Spleen (tissue), 11 donors: ENCODE measurements at regions not wholly inside any gene's neighbourhood (a gene's known extent, or its start where the extent isn't known, plus 50 kb on each side); places are given as distances from the start of the nearest gene placed in this dataset.

Experiments used
- DNase-seq: peaks from one replicate; pipeline ENCODE4 v3.0.0-alpha.2; 2020
- H3K27ac ChIP-seq, 8 donors: fragments of 200-600 bp; sonication (generic) in 7 of 8; 1 replicate in 4 of 8; 2 replicates in 4 of 8; pipeline versions ENCODE4 v1.5.0 to v1.8.0; 2016 to 2021; ENCODE audit warnings: inconsistent platforms in 4 of 8, mild to moderate bottlenecking in 4 of 8, moderate library complexity in 1 of 8
- H3K27me3 ChIP-seq, 7 donors: fragments of 200-600 bp; sonication (generic) in 6 of 7; replicated peaks in 1 of 7; 1 replicate in 4 of 7; 2 replicates in 3 of 7; pipeline versions ENCODE4 v1.5.0 to v1.8.0; 2016 to 2021; ENCODE audit warnings: inconsistent platforms in 3 of 7, mild to moderate bottlenecking in 1 of 7
- H3K36me3 ChIP-seq, 6 donors: fragments of 200-600 bp; sonication (generic) in 5 of 6; 1 replicate in 4 of 6; 2 replicates in 2 of 6; pipeline versions ENCODE4 v1.5.0 to v1.8.0; 2016 to 2021; ENCODE audit warnings: inconsistent platforms in 2 of 6
- H3K4me1 ChIP-seq, 6 donors: fragments of 200-600 bp; sonication (generic) in 5 of 6; 1 replicate in 3 of 6; 2 replicates in 3 of 6; pipeline versions ENCODE4 v1.5.0 to v1.8.0; 2016 to 2021; ENCODE audit warnings: inconsistent platforms in 3 of 6
- H3K4me3 ChIP-seq, 8 donors: fragments of 200-600 bp; sonication (generic) in 7 of 8; 1 replicate in 4 of 8; 2 replicates in 4 of 8; pipeline versions ENCODE4 v1.5.0 to v1.8.0; 2016 to 2021; ENCODE audit warnings: inconsistent platforms in 4 of 8, mild to moderate bottlenecking in 4 of 8, moderate library complexity in 2 of 8
- H3K9me3 ChIP-seq, 8 donors: fragments of 200-600 bp; sonication (generic) in 7 of 8; 1 replicate in 4 of 8; 2 replicates in 4 of 8; pipeline versions ENCODE4 v1.5.0 to v1.8.0; 2016 to 2021; ENCODE audit warnings: inconsistent platforms in 4 of 8
- CTCF ChIP-seq, 11 experiments: fragments of 200-600 bp in 7 of 11; fragments of 450-650 bp in 4 of 11; sonication (generic) in 4 of 11; IDR thresholded peaks in 8 of 11; conservative IDR thresholded peaks in 3 of 11; 1 replicate in 7 of 11; 2 replicates in 4 of 11; pipeline versions ENCODE4 v1.4.0 to v1.8.0; 2016 to 2021; ENCODE audit warnings: antibody characterized with exemption in 11 of 11, inconsistent platforms in 4 of 11, mild to moderate bottlenecking in 1 of 11
- POLR2A ChIP-seq, 3 donors: fragments of 450-650 bp; IDR thresholded peaks; one replicate each; pipeline ENCODE4 v1.5.1; 2017; ENCODE audit warnings: antibody characterized with exemption in 3 of 3, mild to moderate bottlenecking in 1 of 3
- POLR2AphosphoS5 ChIP-seq, 3 donors: sonication (generic); formaldehyde crosslinking; IDR thresholded peaks; one replicate each; pipeline ENCODE4 v1.5.1; 2017; ENCODE audit warnings: antibody characterized with exemption in 3 of 3
- WGBS, 5 donors: extraction: QIAGEN DNeasy Blood & Tissue Kit in 3 of 5; methylation state at CpG; one replicate each; pipeline versions ENCODE4 v1.1.5 to v1.1.7; 2013 to 2018; 5-methylcytosine and 5-hydroxymethylcytosine counted together
- intact Hi-C: fragments of 100-400 bp; cut with DNase I; formaldehyde crosslinking; loops from one replicate; pipeline ENCODE4 v1.15.0; 2023; ENCODE audit warnings: low total_unique reads
- donor health status: healthy with polysubstance abuse.
- donor health status: DM: no; HTN: no; CAD: no; lungs with moderate emphysema.
- donor health status: DM: no; HTN: no; CAD: no.
- donor health status: Bipolar disorder and iron deficiency.
- donor health status: healthy.
- donor health status: DM: no; HTN: no; CAD: no.
- donor health status: DM: yes; HTN: yes; CAD: no.

DNA sequence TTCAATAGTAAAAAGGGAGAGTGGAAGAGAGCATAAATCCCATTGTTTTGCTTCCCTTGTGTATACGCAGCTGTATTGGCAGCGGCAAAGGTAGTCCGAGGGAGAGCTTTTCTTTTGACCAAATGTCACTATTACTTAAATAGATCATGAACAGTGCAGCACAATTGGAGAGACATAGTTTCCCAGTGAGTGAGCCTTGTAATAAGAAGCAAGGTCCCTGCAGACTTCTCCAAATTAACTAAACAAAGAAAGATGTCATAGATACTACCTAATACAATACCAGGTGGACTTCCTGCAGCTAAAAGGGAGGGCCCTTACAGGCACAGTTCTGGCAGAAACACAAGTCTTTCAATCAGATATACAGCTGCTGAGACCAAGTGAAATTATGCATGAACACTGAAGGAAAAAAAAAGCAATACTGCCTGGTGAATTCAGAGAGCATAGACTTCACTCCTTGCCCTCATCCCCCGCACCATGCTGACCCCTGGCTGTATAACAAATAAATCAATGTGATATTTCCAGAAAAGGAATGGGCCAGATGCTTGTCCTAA is 404.7 kb upstream of the CDH2 start:
- no peak for DNase-seq
- no peaks in the 10 kb centered on the region for H3K27me3 ChIP-seq
- intact Hi-C loops, result no loop called here
- H3K27ac ChIP-seq, result no peak overlapping the region
- H3K4me1 ChIP-seq, result no peaks in the 10 kb centered on the region
- H3K4me3 ChIP-seq, result no peak overlapping the region
- H3K9me3 ChIP-seq, result peaks cover 0 to 6% (median 0%) of the 10 kb centered on the region in 8 donors
- TF ChIP-seq CTCF (IDR thresholded peaks at IDR 0.05 in 8 of 11, conservative IDR thresholded peaks at IDR 0.05 in 3 of 11), result no peak
- TF ChIP-seq POLR2AphosphoS5 (IDR thresholded peaks at IDR 0.05), result no peak
- TF ChIP-seq POLR2A (IDR thresholded peaks at IDR 0.05), result no peak
- no peaks in the 10 kb centered on the region for H3K36me3 ChIP-seq
- WGBS, 5 donors, result 67 to 89% (median 82%) methylated on average over 4 of the region's 4 CpGs

DNA sequence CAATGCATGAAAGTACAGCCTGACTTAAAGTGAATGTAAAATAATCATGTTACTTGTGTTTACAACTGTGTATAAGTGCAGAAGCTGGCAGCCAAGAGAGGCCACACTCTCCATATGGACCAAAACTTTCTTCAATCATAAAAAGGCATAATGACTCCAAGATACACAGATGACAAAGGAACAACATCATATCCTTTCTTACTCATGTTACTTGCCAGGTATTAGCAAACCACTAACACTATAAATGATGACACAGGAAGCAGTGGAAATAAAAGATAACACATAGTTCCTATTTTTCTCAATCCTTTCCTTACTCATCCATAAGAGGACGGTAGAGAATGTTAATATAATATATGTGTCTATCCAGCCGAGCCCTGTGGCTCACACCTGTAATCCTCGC is 400.0 kb upstream of the CDH2 start:
- intact Hi-C loops, result no loop called here
- no peaks in the 10 kb centered on the region for H3K4me1 ChIP-seq
- H3K4me3 ChIP-seq, result no peak overlapping the region
- H3K27me3 ChIP-seq, result no peaks in the 10 kb centered on the region
- H3K27ac ChIP-seq, result no peak overlapping the region
- TF ChIP-seq CTCF (IDR thresholded peaks at IDR 0.05 in 8 of 11, conservative IDR thresholded peaks at IDR 0.05 in 3 of 11) (no peak), POLR2A (IDR thresholded peaks at IDR 0.05) (no peak), POLR2AphosphoS5 (IDR thresholded peaks at IDR 0.05) (no peak)
- no peak for DNase-seq
- H3K36me3 ChIP-seq, result no peaks in the 10 kb centered on the region
- H3K9me3 ChIP-seq, result peaks cover 0 to 6% (median 0%) of the 10 kb centered on the region in 8 donors
- WGBS, 5 donors, result 51 to 82% (median 63%) methylated on average over 3 of the region's 3 CpGs

- H3K4me1 ChIP-seq, result no peaks in the 10 kb centered on the region
- no peak overlapping the region for H3K4me3 ChIP-seq
- DNase-seq, result no peak
- intact Hi-C loops, result no loop called here
- peaks cover 0 to 6% (median 0%) of the 10 kb centered on the region in 8 donors for H3K9me3 ChIP-seq
- H3K27me3 ChIP-seq, result no peaks in the 10 kb centered on the region
- H3K36me3 ChIP-seq, result no peaks in the 10 kb centered on the region
- no peak overlapping the region for H3K27ac ChIP-seq
- TF ChIP-seq POLR2AphosphoS5 (IDR thresholded peaks at IDR 0.05) (no peak), POLR2A (IDR thresholded peaks at IDR 0.05) (no peak), CTCF (IDR thresholded peaks at IDR 0.05 in 8 of 11, conservative IDR thresholded peaks at IDR 0.05 in 3 of 11) (no peak)
- 71 to 91% (median 79%) methylated on average over 3 of the region's 3 CpGs for WGBS, 5 donors
Measured at GRCh38 chr18:28575123-28575522, 398.2 kb upstream of the CDH2 start.

DNA sequence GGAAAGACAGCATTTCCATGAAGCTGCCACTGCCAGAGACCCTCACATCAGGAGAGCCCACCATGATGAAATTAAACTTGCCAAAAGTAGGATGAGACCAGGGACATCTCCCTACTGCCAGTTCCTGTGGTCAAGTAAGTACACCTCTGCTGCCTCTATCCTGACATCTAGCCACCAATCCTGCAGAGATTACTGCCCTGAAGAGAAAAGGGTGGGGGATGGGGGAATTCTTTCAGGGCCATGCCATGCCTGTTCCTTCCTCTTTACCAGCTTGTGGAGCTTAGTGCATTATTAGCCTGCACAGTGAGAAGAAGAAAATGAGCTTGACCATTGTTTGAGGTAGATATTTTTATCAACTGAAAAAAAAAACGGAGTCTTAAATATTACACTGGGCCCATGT is 397.2 kb upstream of the CDH2 start:
- 61 to 85% (median 65%) methylated on average over 1 of the region's 1 CpG for WGBS, 5 donors
- no peaks in the 10 kb centered on the region for H3K36me3 ChIP-seq
- H3K27ac ChIP-seq, result no peak overlapping the region
- no peaks in the 10 kb centered on the region for H3K27me3 ChIP-seq
- no peak for TF ChIP-seq CTCF (IDR thresholded peaks at IDR 0.05 in 8 of 11, conservative IDR thresholded peaks at IDR 0.05 in 3 of 11)
- TF ChIP-seq POLR2A (IDR thresholded peaks at IDR 0.05), result no peak
- no peak for TF ChIP-seq POLR2AphosphoS5 (IDR thresholded peaks at IDR 0.05)
- H3K4me1 ChIP-seq, result no peaks in the 10 kb centered on the region
- H3K9me3 ChIP-seq, result peaks cover 0 to 6% (median 0%) of the 10 kb centered on the region in 8 donors
- no peak overlapping the region for H3K4me3 ChIP-seq
- intact Hi-C loops, result no loop called here
- DNase-seq, result no peak
